Amygdala (tissue), 56 donors: ENCODE measurements at regions not wholly inside any gene's neighbourhood (a gene's known extent, or its start where the extent isn't known, plus 50 kb on each side); places are given as distances from the start of the nearest gene placed in this dataset.
"Not testable (repeated sequence)": the region's sequence is repeated elsewhere in the genome, so short reads cannot be mapped to it uniquely, and the experiment has no call there.

Source experiments
- DNase-seq, 56 donors: peaks; one replicate each; lab custom pipeline; 2025; lab: John Stamatoyannopoulos, UW

- no peak for DNase-seq
Measured at GRCh38 chr18:71321319-71321718, 1032.5 kb downstream of the SOCS6 start.

- no peak for DNase-seq
Measured at GRCh38 chr18:71304856-71305255, 1016.0 kb downstream of the SOCS6 start.

DNA sequence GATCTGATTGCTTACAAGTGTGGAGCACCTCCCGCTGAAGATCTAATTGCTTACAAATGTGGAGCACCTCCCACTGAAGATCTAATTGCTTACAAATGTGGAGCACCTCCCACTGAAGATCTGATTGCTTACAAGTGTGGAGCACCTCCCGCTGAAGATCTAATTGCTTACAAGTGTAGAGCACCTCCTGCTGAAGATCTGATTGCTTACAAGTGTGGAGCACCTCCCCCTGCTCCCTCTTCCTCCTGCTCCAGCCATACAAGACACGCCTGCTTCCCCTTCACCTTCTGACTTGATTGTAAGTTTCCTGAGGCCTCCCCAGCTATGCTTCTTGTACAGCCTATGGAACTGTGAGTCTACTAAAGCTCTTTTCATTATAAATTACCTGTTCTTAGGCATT, 1014.9 kb downstream of the SOCS6 start:
- not testable (repeated sequence) for DNase-seq

DNA sequence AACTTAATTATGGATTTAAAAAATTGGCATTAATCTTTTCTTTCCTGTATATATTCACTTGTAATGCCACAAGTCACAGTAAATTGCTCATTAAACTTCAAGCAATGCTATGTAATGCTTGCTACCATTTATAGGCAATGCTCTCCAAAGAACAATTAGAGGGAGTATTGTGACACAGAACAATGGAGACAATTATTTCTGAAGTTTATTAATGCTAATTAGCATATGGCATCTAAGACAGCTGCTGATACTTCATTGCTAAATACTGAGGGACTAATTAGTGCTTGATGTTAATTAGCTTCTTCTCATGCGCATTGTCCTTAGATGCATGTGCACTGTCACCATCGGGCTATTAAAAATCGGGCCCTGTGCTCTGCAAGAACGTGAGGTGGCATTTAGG, 1012.8 kb downstream of the SOCS6 start:
- no peak for DNase-seq

DNA sequence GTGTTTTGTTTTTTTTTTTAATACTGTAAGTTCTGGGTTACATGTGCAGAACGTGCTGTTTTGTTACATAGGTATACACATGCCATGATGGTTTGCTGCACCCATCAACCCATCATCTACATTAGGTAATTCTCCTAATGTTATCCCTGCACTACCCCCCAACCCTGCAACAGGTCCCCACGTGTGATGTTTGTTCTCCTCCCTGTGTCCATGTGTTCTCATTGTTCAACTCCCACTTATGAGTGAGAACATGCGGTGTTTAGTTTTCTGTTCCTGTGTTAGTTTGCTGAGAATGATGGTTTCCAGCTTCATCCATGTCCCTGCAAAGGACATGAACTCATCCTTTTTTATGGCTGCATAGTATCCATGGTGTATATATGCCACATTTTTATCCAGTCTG, 1005.4 kb downstream of the SOCS6 start:
- not testable (repeated sequence) for DNase-seq

DNA sequence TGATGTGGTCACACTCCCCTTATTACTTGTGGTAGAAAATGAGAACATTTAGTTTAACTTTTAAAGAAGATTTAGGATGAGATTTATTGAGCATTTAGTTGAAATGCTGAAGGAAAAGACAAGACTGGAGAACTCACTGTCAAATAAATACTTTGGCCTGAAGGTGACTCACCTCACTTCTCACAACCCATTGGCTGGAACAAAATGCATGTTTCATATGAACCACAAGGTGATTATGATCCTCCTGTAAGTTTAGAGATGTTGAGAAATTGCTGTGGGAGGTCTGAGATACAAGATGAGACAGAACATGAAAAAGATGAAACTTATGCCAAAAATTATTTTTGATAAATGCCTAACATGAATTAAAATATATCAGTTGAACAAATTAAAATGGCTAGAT, 1004.5 kb downstream of the SOCS6 start:
- DNase-seq: no peak

- no peak for DNase-seq
Measured at GRCh38 chr18:71287268-71287667, 998.4 kb downstream of the SOCS6 start.

DNA sequence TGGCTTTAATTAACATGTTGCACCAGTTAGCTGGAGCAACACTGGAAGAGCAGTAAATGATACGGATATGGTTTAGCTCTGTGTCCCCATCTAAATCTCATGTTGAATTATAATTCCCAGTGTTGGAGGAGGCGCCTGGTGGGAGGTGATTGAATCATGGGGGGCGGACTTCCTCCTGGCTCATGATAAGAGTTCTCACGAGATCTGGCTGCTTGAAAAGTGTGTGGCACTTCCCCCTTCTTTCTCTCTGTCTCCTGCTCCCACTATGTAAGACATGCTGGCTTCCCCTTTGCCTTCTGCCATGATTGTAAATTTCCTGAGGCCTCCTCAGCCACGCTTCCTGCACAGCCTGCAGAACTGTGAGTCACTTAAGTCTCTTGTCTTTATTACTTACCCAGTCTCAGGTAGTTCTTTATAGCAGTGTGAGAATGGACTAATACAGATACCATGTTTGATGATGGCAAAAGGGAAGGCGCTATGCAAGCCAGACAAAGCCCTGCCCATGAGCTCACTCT, 963.6 kb downstream of the SOCS6 start:
- DNase-seq: no peak

GRCh38 chr18:71250191-71250590, 961.3 kb downstream of the SOCS6 start:
- DNase-seq: no peak

- DNase-seq: no peak
Measured at GRCh38 chr18:71249791-71250190, 960.9 kb downstream of the SOCS6 start.

- no peak for DNase-seq
Measured at GRCh38 chr18:71242981-71243380, 954.1 kb downstream of the SOCS6 start.

DNA sequence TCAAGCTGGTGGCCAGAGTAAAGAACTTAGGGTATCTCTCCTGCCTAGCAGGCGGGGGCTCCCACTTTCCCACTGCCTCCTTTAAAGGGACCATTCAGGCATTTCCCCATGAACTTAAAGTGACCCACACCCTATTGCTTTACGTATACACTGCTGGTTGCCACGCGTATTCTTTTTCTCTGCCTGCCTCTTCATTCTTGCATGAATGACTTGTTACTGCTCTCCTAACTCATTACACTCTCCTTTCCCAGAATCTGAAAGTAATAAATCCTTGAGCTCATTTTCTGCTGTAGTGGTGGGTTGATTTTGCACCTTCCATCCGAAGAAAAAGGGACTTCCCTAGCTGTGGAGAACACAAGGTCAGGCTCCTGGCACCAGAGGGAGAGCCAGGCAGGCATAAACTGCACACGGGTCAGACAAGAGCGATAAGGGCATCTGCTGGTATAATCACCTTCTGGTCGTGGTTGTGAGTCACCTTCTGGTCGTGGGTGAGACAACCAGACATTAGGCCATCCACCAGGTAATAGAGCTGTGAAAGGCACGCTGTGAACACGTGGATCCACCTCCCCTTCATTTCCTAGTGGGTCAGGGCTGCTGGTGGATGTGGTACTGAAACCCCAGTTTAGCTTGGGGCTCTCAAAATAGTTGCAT, 950.3 kb downstream of the SOCS6 start:
- DNase-seq: no peak

GRCh38 chr18:71237641-71238040, 948.8 kb downstream of the SOCS6 start:
- no peak for DNase-seq

GRCh38 chr18:71233177-71233576, 944.3 kb downstream of the SOCS6 start:
- no peak for DNase-seq

GRCh38 chr18:71223486-71223885, 934.6 kb downstream of the SOCS6 start:
- no peak for DNase-seq

DNA sequence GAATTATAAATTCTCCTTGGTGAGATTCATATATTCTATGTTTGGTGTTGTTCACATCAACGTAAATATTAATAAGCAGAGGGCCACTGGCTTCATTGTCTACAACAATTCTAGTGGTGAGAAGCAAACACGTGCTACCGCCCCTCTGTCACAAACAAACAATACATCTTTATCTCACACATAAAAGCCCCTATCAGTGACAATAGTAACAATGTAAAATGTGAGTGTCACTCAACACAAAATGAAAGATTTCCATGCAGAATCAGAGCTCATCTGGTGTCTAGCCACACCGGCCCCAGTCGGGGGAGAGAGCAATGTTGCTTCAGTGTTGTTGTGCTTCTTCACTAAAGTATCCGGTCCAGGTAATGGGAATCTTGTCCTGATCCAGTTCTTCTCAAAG, 932.6 kb downstream of the SOCS6 start:
- peak in 7 of 56 donors; percentile 4 to 42 (median 25) for DNase-seq

GRCh38 chr18:71212739-71213138, 923.9 kb downstream of the SOCS6 start:
- DNase-seq: not testable (repeated sequence)

GRCh38 chr18:71212222-71212621, 923.4 kb downstream of the SOCS6 start:
- no peak for DNase-seq

GRCh38 chr18:71209944-71210343, 921.1 kb downstream of the SOCS6 start:
- DNase-seq: no peak

- no peak for DNase-seq
Measured at GRCh38 chr18:71194438-71194837, 905.6 kb downstream of the SOCS6 start.

- peak in 5 of 56 donors; percentile 3 to 25 (median 9) for DNase-seq
Measured at GRCh38 chr18:71189581-71189980, 900.7 kb downstream of the SOCS6 start.

DNA sequence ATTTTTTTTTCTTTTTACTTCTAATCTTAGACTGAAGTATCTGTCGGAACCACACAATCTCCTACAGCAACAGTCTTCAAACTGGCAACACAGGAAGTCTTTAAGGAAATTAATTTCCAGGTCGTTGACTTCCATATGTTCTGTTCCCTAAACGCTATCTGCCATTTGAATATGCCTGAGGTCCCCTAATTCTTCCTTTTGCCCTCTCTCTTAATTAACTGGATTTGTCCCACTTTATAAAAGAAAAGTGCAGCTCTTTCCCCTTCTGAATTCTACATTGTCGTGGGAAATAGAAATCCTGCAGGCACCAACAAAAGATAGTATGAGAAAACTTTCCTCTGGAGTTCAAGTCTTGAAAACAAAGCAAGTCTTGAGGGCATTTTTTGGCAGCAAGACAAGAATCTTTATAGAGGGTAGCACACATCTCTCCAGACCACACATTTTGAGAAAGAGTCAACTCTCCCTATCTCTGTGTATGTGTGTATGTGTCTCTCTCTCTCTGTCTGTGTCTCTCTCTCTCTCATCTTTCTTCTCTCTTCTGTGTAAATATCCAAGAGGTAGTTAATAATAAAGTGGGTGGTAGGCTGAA, 879.8 kb downstream of the SOCS6 start:
- no peak for DNase-seq
